Esophagus squamous epithelium (tissue), 5 donors: ENCODE measurements at regions not wholly inside any gene's neighbourhood (a gene's known extent, or its start where the extent isn't known, plus 50 kb on each side); places are given as distances from the start of the nearest gene placed in this dataset.
"Not testable (repeated sequence)": the region's sequence is repeated elsewhere in the genome, so short reads cannot be mapped to it uniquely, and the experiment has no call there.

Experiments
- DNase-seq: peaks from one replicate; lab custom pipeline; 2025; lab: John Stamatoyannopoulos, UW
- H3K27ac ChIP-seq, 4 donors: fragments of 200-600 bp; sonication (generic); one replicate each; pipeline ENCODE4 v1.5.1; 2016 to 2019; ENCODE audit warnings: mild to moderate bottlenecking in 1 of 4
- H3K27me3 ChIP-seq, 4 donors: fragments of 200-600 bp; sonication (generic); 1 replicate in 3 of 4; 2 replicates in 1 of 4; pipeline versions ENCODE4 v1.5.1 to v1.6.0; 2017 to 2021; ENCODE audit warnings: antibody characterized with exemption in 1 of 4
- H3K36me3 ChIP-seq, 3 donors: fragments of 200-600 bp; sonication (generic); one replicate each; pipeline ENCODE4 v1.5.1; 2016 to 2019
- H3K4me1 ChIP-seq, 3 donors: fragments of 200-600 bp; sonication (generic); one replicate each; pipeline ENCODE4 v1.5.1; 2017 to 2019
- H3K4me3 ChIP-seq, 4 donors: fragments of 200-600 bp; sonication (generic); 1 replicate in 3 of 4; 2 replicates in 1 of 4; pipeline ENCODE4 v1.5.1; 2016 to 2019; ENCODE audit warnings: mild to moderate bottlenecking in 2 of 4, moderate library complexity in 1 of 4
- H3K9me3 ChIP-seq, 3 donors: fragments of 200-600 bp; sonication (generic); one replicate each; pipeline ENCODE4 v1.5.1; 2016 to 2019
- CTCF ChIP-seq, 6 experiments: fragments of 450-650 bp in 4 of 6; fragments of 200-600 bp in 2 of 6; sonication (generic) in 2 of 6; IDR thresholded peaks; one replicate each; pipeline ENCODE4 v1.5.1; 2016 to 2019; ENCODE audit warnings: antibody characterized with exemption in 6 of 6, mild to moderate bottlenecking in 4 of 6, moderate library complexity in 4 of 6
- POLR2A ChIP-seq, 4 donors: fragments of 450-650 bp; IDR thresholded peaks; one replicate each; pipeline ENCODE4 v1.6.1; 2017; ENCODE audit warnings: antibody characterized with exemption in 4 of 4, mild to moderate bottlenecking in 4 of 4, moderate library complexity in 3 of 4
- WGBS, 2 donors: methylation state at CpG; one replicate each; pipeline ENCODE4 v1.1.5; 2018; 5-methylcytosine and 5-hydroxymethylcytosine counted together
- intact Hi-C: fragments of 100-400 bp; cut with DNase I; formaldehyde crosslinking; loops from one replicate; pipeline ENCODE4 v1.15.0; 2022
- donor health status: DM: yes; HTN: yes; CAD: no.

GRCh38 chr6:114824409-114824808, 481.6 kb upstream of the HS3ST5 start:
- Histone ChIP-seq H3K4me1 (no peaks in the 10 kb centered on the region), H3K27ac (no peak overlapping the region), H3K27me3 (no peaks in the 10 kb centered on the region), H3K9me3 (no peaks in the 10 kb centered on the region), H3K36me3 (no peaks in the 10 kb centered on the region), H3K4me3 (no peak overlapping the region)
- intact Hi-C loops, result no loop called here
- DNase-seq, result no peak
- whole genome bisulfite sequencing, 2 donors, result 93 to 96% methylated on average over 1 of the region's 1 CpG
- no peak for TF ChIP-seq CTCF (IDR thresholded peaks at IDR 0.05)
- TF ChIP-seq POLR2A (IDR thresholded peaks at IDR 0.05), result no peak

GRCh38 chr6:114816678-114817077, 473.9 kb upstream of the HS3ST5 start:
- Histone ChIP-seq H3K36me3 (no peaks in the 10 kb centered on the region), H3K27ac (no peak overlapping the region), H3K4me1 (no peaks in the 10 kb centered on the region), H3K4me3 (no peak overlapping the region), H3K27me3 (no peaks in the 10 kb centered on the region), H3K9me3 (no peaks in the 10 kb centered on the region)
- intact Hi-C loops, result no loop called here
- no peak for DNase-seq
- TF ChIP-seq CTCF (IDR thresholded peaks at IDR 0.05) (no peak), POLR2A (IDR thresholded peaks at IDR 0.05) (no peak)

GRCh38 chr6:114810468-114810867, 467.6 kb upstream of the HS3ST5 start:
- WGBS, 2 donors, result 76 to 90% methylated on average over 3 of the region's 3 CpGs
- DNase-seq, result no peak
- H3K4me3 ChIP-seq, result no peak overlapping the region

GRCh38 chr6:114805426-114805825, 462.6 kb upstream of the HS3ST5 start:
- H3K4me3 ChIP-seq, intact Hi-C loops, H3K27ac ChIP-seq, H3K27me3 ChIP-seq, H3K4me1 ChIP-seq, H3K36me3 ChIP-seq, H3K9me3 ChIP-seq, DNase-seq: not testable (repeated sequence)
- WGBS, 2 donors, result 87 to 92% methylated on average over 3 to 8 of the region's 12 CpGs

More at GRCh38 chr6:114810468-114810867, 467.6 kb upstream of the HS3ST5 start:
- TF ChIP-seq CTCF (IDR thresholded peaks at IDR 0.05) (no peak), POLR2A (IDR thresholded peaks at IDR 0.05) (no peak)
- Histone ChIP-seq H3K27ac (no peak overlapping the region), H3K9me3 (peaks cover 0 to 3% (median 0%) of the 10 kb centered on the region in 3 donors), H3K4me1 (no peaks in the 10 kb centered on the region), H3K27me3 (no peaks in the 10 kb centered on the region), H3K36me3 (no peaks in the 10 kb centered on the region)
- intact Hi-C loops, result no loop called here

- Histone ChIP-seq H3K4me1 (no peaks in the 10 kb centered on the region), H3K9me3 (no peaks in the 10 kb centered on the region), H3K36me3 (no peaks in the 10 kb centered on the region), H3K27ac (no peak overlapping the region), H3K4me3 (no peak overlapping the region), H3K27me3 (no peaks in the 10 kb centered on the region)
- no peak for DNase-seq
- TF ChIP-seq CTCF (IDR thresholded peaks at IDR 0.05), result no peak
- no peak for TF ChIP-seq POLR2A (IDR thresholded peaks at IDR 0.05)
- 50 to 78% methylated on average over 3 to 4 of the region's 4 CpGs for WGBS, 2 donors
- intact Hi-C loops, result no loop called here
These were observed 453.8 kb upstream of the HS3ST5 start for GRCh38 chr6:114796576-114796975.

GRCh38 chr6:114793428-114793827, 450.6 kb upstream of the HS3ST5 start:
- DNase-seq, result no peak
- intact Hi-C loops, result no loop called here
- Histone ChIP-seq H3K4me1 (no peaks in the 10 kb centered on the region), H3K27ac (no peak overlapping the region), H3K4me3 (no peak overlapping the region), H3K9me3 (no peaks in the 10 kb centered on the region), H3K27me3 (no peaks in the 10 kb centered on the region), H3K36me3 (no peaks in the 10 kb centered on the region)
- TF ChIP-seq POLR2A (IDR thresholded peaks at IDR 0.05), result no peak
